ENCODE measurements at regions not wholly inside any gene's neighbourhood (a gene's known extent, or its start where the extent isn't known, plus 50 kb on each side); places are given as distances from the start of the nearest gene placed in this dataset.

- no peak for DNase-seq
Measured at GRCh38 chr4:167290678-167291077, 56.4 kb upstream of the SPOCK3 start.

DNA sequence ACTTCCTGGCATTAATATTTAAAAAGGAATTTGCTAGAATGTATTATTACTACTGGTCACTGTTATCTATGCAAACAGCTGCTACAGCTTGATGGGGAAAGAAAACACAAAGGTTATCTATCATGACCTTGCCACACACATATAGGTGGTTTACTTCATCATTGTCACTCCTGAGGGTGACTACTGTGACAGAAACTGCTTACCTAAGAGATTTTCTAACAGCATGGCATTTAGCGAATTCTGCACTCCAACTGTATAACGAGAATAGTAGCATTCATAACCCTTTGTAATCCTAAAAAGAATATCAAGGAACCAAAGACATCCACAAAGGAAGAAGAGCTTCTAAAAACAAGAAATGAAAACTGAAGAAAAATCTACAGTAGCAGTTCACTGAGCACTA is 74.6 kb upstream of the SPOCK3 start:
- DNase-seq: no peak

DNA sequence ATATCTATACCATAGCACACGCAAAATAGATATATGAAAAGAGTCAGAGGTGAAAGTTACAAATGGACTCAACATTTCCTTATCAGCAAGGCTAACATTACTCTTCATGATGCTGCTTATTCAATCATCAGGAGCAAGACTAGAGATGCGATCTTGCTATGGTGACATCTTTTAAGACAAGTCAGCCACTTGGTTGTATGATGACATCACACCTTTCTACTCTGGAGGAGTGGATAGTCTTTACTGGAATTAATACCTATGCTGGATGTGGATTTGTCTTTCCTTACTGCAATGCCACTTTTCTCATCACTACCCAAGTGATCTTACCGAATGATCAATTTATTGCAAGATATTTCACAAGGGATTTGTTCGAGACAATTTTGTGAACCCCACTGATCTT is 87.0 kb upstream of the SPOCK3 start:
- DNase-seq: no peak

- no peak for DNase-seq
Measured at GRCh38 chr4:167339781-167340180, 105.5 kb upstream of the SPOCK3 start.

GRCh38 chr4:167359711-167360110 is 125.4 kb upstream of the SPOCK3 start:
- no peak for DNase-seq

GRCh38 chr4:167379076-167379835 is 145.0 kb upstream of the SPOCK3 start:
- DNase-seq: no peak

DNA sequence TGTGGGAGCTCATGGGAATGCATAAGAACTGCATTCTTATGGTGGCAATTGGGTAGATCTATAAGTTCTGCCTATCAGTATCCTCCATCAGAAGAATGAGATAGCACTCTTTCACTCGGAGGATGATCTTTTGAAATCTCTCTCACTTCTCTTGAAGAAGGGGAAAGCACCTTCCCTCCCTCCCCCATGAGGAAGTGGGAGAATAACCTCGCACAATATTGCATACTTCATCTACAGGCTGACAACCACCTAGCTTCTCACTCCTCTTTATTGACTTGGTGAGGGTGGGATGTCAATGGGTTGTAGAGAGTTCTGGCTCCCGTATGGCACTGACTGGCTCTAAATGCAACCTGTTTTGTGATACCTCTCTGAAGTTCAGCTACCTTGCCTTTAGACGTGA is 146.7 kb upstream of the SPOCK3 start:
- DNase-seq: no peak

DNA sequence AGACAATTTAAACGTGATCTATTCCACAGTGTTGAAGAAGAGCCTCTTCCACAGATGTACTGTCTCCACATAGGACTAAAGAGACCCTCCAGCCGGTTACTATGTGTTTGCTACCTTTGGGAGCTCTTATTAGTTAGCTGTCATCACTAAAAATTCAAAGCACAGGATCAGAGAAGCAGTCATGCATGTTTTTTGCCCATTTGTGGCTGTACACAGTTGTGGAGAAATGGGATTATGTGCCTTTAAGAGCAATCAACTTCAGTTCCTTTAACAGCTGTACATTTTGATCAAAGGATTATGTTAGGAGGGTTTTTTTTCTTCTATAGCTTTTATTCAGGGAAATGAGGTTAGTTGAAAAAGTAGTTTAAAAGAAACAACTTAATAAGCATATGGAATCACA is 149.0 kb upstream of the SPOCK3 start:
- DNase-seq: no peak

GRCh38 chr4:167397586-167397985 is 163.3 kb upstream of the SPOCK3 start:
- no peak for DNase-seq

DNA sequence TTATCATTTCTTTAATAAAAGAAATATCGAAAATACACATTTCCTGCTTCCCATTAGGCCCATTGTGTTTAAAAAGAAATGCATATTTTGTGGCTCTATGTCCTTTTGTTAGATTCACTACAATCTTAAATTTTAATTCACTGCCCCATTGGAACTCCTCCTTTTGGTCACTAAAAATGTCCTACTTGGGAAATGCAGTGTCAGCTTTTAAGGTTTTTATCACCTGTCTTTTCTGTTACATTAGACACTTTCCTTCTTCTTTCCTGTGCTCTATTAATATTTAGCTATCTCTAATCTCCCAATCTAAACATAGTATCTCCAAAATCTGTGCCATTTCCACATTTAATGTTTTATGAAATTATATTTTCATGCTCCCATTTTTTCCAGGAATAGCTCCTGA is 164.9 kb upstream of the SPOCK3 start:
- no peak for DNase-seq

DNA sequence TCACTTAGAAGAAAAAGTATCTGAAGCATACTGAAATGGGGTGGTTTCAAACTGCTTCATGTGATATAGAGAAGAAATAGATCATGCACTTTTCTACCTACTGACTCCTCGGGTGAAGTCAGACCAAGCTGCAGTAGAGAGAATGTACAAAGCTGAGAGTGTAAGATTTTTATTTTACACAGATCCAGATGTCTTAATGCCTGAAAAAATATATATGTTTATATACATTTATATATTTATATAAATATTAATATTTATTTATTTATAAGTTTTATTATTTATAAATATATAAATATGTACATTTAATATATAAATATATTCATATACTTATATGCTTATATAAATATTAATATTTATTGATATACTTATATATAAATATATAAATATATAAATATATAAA is 171.9 kb upstream of the SPOCK3 start:
- DNase-seq: no peak

GRCh38 chr4:167415461-167415860 is 181.2 kb upstream of the SPOCK3 start:
- no peak for DNase-seq

DNA sequence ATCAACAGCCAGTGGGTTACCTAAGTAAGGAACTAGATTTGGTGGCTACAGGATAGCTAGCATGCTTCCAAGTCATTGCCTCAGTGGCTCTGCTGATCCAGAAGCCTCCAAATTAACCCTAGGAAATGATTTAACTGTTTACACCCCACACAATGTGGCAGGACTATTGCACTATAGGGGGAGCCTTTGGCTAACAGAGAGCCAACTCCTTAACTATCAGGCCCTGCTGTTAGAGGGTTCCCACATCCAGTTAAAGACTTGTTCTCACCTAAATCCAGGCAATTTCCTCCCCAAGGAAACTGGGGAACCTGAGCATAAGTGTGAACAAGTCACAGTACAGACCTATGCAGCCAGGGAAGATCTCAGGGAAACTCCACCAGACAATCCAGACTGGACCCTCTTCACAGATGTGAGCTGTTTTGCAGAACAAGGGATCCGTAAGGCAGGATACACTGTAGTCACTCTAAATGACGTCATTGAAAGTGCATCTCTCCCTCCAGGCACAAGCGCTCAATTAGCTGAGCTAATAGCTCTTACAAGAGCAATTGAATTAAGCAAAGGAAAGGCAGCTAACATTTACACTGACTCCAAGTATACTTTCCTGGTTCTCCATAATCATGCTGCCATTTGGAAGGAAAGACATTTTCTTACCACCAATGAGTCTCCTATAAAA is 185.3 kb upstream of the SPOCK3 start:
- DNase-seq: no peak

DNA sequence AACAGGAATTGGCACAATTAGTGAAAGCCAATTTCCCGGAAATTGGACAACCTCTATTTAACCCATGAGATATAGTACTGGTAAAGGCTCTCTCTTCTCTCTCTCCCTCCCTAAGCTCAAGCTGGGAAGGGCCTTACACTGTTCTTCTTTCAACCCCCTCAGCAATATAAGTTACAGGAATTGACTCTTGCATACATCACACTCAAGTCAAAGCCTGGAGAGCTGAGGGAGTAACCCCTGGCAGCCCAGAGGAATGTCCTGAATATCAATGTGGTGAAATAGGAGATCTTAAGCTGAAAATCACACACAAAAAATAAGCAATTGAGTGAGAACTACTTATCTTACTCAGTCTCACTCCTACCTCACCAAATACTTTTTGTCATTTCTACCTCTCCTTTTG is 186.9 kb upstream of the SPOCK3 start:
- no peak for DNase-seq

- no peak for DNase-seq
Measured at GRCh38 chr4:167424341-167425256, 190.3 kb upstream of the SPOCK3 start.

DNA sequence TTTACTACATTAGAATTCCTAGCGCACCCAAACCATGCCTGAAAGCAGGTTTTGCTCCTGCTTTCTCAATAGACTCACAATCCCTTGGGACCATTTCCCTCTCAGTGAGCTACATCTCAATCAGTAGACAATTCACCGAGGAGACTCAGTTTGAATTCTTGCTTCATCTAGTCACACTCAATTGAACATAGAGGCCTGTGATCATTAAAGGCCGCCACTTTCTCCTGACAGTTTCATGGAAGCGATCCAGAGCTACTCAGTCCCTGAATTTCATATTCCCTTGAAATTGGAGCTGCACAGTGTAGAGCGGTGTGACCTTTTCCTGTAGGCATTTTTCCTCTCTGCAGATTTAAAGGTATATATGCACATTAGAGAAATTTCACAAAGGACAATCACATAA is 193.9 kb upstream of the SPOCK3 start:
- DNase-seq: no peak

- DNase-seq: no peak
Measured at GRCh38 chr4:167431371-167431770, 197.1 kb upstream of the SPOCK3 start.

DNA sequence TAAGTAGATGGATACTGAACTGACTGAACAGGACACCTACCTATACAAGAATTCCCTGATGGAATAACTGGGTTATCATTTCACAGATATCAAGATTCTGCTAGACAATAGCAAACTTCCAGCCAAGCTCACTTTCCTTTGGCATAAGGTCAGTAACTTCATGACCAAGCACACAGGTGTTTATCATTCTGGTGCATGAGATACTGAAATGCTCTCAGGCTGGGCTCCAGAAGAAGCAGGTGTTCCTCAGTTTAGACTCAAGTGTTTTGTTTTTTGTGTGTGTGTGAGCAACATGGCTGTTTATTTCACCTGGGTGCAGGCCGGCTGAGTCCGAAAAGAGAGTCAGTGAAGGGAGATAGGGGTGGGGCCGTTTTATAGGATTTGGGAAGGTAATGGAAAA is 201.5 kb upstream of the SPOCK3 start:
- no peak for DNase-seq

DNA sequence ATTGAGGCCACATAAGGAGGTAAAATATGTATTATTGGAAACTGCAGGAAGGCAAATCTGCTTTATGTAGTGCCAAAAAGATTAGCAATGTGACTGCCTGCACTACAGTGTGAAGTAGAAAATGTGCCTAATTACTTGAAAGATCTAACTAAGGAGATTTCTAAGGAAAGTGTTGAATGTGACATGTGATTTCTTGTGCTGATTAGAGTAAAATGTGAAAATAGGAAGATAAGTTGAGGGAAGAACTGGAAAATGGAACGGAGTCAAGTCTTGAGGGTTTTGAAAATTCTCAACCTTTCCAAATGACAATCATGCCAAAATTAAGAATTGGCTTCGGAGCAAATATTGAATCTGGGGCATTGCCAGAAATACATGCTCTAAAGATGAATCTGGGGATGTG is 209.5 kb upstream of the SPOCK3 start:
- no peak for DNase-seq

GRCh38 chr4:167452922-167453430 is 218.7 kb upstream of the SPOCK3 start:
- DNase-seq: no peak

- no peak for DNase-seq
Measured at GRCh38 chr4:167456619-167457018, 222.3 kb upstream of the SPOCK3 start.

DNA sequence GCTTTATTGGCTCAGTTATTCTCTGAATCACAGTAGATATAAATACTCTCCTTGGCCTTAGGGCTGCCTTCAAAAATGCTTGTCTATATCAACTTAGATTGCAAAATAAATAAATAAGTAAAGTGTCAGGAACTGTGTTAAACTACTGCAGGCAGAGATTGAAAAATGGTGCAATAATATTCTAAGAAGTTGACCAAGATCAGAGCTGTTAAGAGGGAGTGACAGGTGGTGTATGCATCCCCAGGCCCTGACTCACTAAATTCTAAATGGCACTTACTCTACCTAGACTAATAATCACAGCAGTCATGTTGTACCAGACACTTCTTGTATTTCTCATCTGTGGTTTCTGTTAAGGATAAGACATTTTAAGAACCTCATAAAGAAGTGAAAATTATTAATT is 235.1 kb upstream of the SPOCK3 start:
- no peak for DNase-seq

- DNase-seq: no peak
Measured at GRCh38 chr4:167475951-167476350, 241.7 kb upstream of the SPOCK3 start.

- no peak for DNase-seq
Measured at GRCh38 chr4:167492007-167492406, 257.7 kb upstream of the SPOCK3 start.
